SK-N-SH treated with all-trans-retinoic acid at 6 μM for 48 hours (cell line): ENCODE measurements at regions not wholly inside any gene's neighbourhood (a gene's known extent, or its start where the extent isn't known, plus 50 kb on each side); places are given as distances from the start of the nearest gene placed in this dataset.

Source experiments
- ATAC-seq: fragments of 200-7000 bp; cut with Tn5 transposase; 3 replicates; pipeline ENCODE4 v1.9.1; 2020; ENCODE audit warnings: mild to moderate bottlenecking, moderate library complexity
- ARNTL ChIP-seq: fragments of 450-650 bp; formaldehyde crosslinking; IDR thresholded peaks from 2 replicates; pipeline ENCODE4 v1.5.0; 2020; ENCODE audit warnings: low read depth, mild to moderate bottlenecking, moderate library complexity, borderline replicate concordance
- CSDC2 ChIP-seq: fragments of 250-450 bp; sonication (Bioruptor Pico); IDR thresholded peaks from 2 replicates; pipeline ENCODE4 v1.5.0; 2020; ENCODE audit warnings: mild to moderate bottlenecking, moderate library complexity
- ESRRG ChIP-seq: fragments of 250-450 bp; sonication (Bioruptor Pico); IDR thresholded peaks from 2 replicates; pipeline ENCODE4 v1.6.1; 2021; ENCODE audit warnings: mild to moderate bottlenecking
- GLIS3 ChIP-seq: fragments of 250-450 bp; sonication (Bioruptor Pico); IDR thresholded peaks from 2 replicates; pipeline ENCODE4 v1.5.0; 2020; ENCODE audit warnings: mild to moderate bottlenecking, moderate library complexity
- ISL1 ChIP-seq: fragments of 250-450 bp; sonication (Bioruptor Pico); IDR thresholded peaks from 2 replicates; pipeline ENCODE4 v2.1.2; 2022; ENCODE audit warnings: mild to moderate bottlenecking, moderate library complexity
- OSR1 ChIP-seq: fragments of 250-450 bp; sonication (Bioruptor Pico); IDR thresholded peaks from 2 replicates; pipeline ENCODE4 v1.8.0; 2022; ENCODE audit warnings: moderate library complexity, mild to moderate bottlenecking, inconsistent platforms
- PPARA ChIP-seq: fragments of 250-450 bp; sonication (Bioruptor Pico); IDR thresholded peaks from 2 replicates; pipeline ENCODE4 v1.5.0; 2020; ENCODE audit warnings: mild to moderate bottlenecking, borderline replicate concordance
- RARB ChIP-seq: fragments of 250-450 bp; sonication (Bioruptor Pico); IDR thresholded peaks from 2 replicates; pipeline ENCODE4 v1.8.0; 2021; ENCODE audit warnings: mild to moderate bottlenecking, moderate library complexity
- SNAI2 ChIP-seq: fragments of 250-450 bp; sonication (Bioruptor Pico); IDR thresholded peaks from 2 replicates; pipeline ENCODE4 v1.5.0; 2020; ENCODE audit warnings: mild to moderate bottlenecking, moderate library complexity
- TCF4 ChIP-seq: fragments of 250-450 bp; sonication (Bioruptor Pico); IDR thresholded peaks from 2 replicates; pipeline ENCODE4 v1.8.0; 2021; ENCODE audit warnings: mild to moderate bottlenecking, moderate library complexity, borderline replicate concordance
- TOX ChIP-seq: fragments of 250-450 bp; sonication (Bioruptor Pico); IDR thresholded peaks from 2 replicates; pipeline ENCODE4 v1.8.0; 2021; ENCODE audit warnings: mild to moderate bottlenecking, moderate library complexity, borderline replicate concordance
- ZC3H10 ChIP-seq: fragments of 250-450 bp; sonication (Bioruptor Pico); IDR thresholded peaks from 2 replicates; pipeline ENCODE4 v1.5.1; 2021; ENCODE audit warnings: mild to moderate bottlenecking, moderate library complexity
- ZFP3 ChIP-seq: fragments of 250-450 bp; sonication (Bioruptor Pico); IDR thresholded peaks from 2 replicates; pipeline ENCODE4 v1.5.0; 2020; ENCODE audit warnings: mild to moderate bottlenecking, moderate library complexity
- ZFP30 ChIP-seq: fragments of 450-650 bp; formaldehyde crosslinking; IDR thresholded peaks from 2 replicates; pipeline ENCODE4 v1.5.0; 2022; ENCODE audit warnings: mild to moderate bottlenecking, moderate library complexity
- ZNF565 ChIP-seq: fragments of 450-650 bp; formaldehyde crosslinking; conservative IDR thresholded peaks from 2 replicates; pipeline ENCODE4 v1.5.0; 2020; ENCODE audit warnings: low read depth, mild to moderate bottlenecking, moderate library complexity
- ZNF70 ChIP-seq: fragments of 450-650 bp; formaldehyde crosslinking; IDR thresholded peaks from 2 replicates; pipeline ENCODE4 v1.5.0; 2020; ENCODE audit warnings: mild to moderate bottlenecking, moderate library complexity
- ZNF8 ChIP-seq: fragments of 450-650 bp; formaldehyde crosslinking; IDR thresholded peaks from 2 replicates; pipeline ENCODE4 v1.5.0; 2020; ENCODE audit warnings: mild to moderate bottlenecking, moderate library complexity
- TF ChIP-seq, protein P1 (sequence below): fragments of 250-450 bp; sonication (Bioruptor Pico); IDR thresholded peaks from 2 replicates; pipeline ENCODE4 v1.8.0; 2020; ENCODE audit warnings: mild to moderate bottlenecking, moderate library complexity, borderline replicate concordance
- TF ChIP-seq, protein P2 (sequence below): fragments of 250-450 bp; sonication (Bioruptor Pico); IDR thresholded peaks from 2 replicates; pipeline ENCODE4 v1.5.1; 2020; ENCODE audit warnings: low read depth, mild to moderate bottlenecking, moderate library complexity
- TF ChIP-seq, protein P3 (sequence below): fragments of 250-450 bp; sonication (Bioruptor Pico); IDR thresholded peaks from 2 replicates; pipeline ENCODE4 v1.5.0; 2020; ENCODE audit warnings: mild to moderate bottlenecking, moderate library complexity
- TF ChIP-seq, protein P4 (sequence below): fragments of 250-450 bp; sonication (Bioruptor Pico); IDR thresholded peaks from 2 replicates; pipeline ENCODE4 v1.5.1; 2021; ENCODE audit warnings: mild to moderate bottlenecking, moderate library complexity

DNA sequence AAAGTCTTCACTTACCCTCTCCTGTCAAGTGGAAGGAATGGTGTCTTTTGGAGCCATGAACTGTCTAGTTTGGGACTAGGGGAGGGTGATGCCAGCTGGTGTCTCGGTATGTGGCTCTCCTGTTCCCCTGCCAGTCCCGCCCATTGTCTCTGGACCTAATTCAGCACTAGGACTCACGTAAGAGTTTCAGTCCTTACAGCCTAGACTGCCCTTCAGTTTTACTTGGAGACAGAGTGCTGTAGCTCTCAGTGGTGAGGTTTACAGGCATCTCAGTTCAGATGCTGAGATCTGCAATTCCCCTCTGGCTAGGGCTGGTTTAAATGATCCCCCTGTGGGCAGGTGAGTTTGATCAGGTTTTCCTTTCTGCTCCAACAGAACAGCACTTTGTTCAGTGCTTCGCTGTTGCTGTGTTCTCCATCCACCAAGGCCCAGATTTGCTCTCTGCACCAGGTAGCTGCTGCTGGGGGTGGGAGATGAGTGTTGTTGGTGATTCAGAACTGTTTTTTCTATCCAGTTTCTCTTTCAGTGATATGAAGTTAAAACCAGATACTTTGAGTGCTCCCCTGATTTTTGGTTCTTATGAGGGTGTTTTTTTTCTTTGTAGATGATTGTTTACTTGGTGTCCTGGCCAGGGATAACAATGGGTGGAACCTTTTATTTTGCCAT is 198.3 kb upstream of the RNPC3 start:
- ATAC-seq: no peak
- TF ChIP-seq CSDC2 (CRISPR knock-in tag) (no peak), ZNF70 (CRISPR knock-in tag) (no peak), ESRRG (no peak), OSR1 (no peak), ZC3H10 (CRISPR knock-in tag) (no peak)

DNA sequence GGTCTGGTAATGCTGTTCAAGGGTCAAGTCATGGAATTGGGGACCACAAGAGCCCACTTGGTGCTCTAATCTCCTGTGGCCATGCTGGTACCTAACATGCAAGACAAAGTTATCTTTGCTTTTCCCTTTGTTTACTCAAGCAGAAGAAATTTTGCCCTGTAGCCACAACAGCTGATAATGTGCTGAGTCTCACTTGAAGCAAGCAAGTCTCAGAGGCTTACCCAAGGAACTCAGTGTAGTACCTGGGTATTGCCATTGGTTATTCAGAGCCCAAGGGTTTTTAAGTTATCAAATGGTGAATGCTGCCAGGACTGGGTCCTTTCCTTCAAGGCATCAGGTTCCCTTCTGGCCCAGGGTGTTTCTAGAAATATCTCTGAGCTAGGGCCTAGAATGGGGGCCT is 198.9 kb upstream of the RNPC3 start:
- ATAC-seq: no peak
- no peak for TF ChIP-seq RARB (CRISPR knock-in tag)
- no peak for TF ChIP-seq ISL1
- TF ChIP-seq, protein P1, sequence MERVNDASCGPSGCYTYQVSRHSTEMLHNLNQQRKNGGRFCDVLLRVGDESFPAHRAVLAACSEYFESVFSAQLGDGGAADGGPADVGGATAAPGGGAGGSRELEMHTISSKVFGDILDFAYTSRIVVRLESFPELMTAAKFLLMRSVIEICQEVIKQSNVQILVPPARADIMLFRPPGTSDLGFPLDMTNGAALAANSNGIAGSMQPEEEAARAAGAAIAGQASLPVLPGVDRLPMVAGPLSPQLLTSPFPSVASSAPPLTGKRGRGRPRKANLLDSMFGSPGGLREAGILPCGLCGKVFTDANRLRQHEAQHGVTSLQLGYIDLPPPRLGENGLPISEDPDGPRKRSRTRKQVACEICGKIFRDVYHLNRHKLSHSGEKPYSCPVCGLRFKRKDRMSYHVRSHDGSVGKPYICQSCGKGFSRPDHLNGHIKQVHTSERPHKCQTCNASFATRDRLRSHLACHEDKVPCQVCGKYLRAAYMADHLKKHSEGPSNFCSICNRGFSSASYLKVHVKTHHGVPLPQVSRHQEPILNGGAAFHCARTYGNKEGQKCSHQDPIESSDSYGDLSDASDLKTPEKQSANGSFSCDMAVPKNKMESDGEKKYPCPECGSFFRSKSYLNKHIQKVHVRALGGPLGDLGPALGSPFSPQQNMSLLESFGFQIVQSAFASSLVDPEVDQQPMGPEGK: no peak
- TF ChIP-seq OSR1: no peak
- TF ChIP-seq, protein P2, sequence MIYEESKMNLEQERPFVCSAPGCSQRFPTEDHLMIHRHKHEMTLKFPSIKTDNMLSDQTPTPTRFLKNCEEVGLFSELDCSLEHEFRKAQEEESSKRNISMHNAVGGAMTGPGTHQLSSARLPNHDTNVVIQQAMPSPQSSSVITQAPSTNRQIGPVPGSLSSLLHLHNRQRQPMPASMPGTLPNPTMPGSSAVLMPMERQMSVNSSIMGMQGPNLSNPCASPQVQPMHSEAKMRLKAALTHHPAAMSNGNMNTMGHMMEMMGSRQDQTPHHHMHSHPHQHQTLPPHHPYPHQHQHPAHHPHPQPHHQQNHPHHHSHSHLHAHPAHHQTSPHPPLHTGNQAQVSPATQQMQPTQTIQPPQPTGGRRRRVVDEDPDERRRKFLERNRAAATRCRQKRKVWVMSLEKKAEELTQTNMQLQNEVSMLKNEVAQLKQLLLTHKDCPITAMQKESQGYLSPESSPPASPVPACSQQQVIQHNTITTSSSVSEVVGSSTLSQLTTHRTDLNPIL (CRISPR knock-in tag): no peak
- TF ChIP-seq ZNF565: no peak
- TF ChIP-seq, protein P3, sequence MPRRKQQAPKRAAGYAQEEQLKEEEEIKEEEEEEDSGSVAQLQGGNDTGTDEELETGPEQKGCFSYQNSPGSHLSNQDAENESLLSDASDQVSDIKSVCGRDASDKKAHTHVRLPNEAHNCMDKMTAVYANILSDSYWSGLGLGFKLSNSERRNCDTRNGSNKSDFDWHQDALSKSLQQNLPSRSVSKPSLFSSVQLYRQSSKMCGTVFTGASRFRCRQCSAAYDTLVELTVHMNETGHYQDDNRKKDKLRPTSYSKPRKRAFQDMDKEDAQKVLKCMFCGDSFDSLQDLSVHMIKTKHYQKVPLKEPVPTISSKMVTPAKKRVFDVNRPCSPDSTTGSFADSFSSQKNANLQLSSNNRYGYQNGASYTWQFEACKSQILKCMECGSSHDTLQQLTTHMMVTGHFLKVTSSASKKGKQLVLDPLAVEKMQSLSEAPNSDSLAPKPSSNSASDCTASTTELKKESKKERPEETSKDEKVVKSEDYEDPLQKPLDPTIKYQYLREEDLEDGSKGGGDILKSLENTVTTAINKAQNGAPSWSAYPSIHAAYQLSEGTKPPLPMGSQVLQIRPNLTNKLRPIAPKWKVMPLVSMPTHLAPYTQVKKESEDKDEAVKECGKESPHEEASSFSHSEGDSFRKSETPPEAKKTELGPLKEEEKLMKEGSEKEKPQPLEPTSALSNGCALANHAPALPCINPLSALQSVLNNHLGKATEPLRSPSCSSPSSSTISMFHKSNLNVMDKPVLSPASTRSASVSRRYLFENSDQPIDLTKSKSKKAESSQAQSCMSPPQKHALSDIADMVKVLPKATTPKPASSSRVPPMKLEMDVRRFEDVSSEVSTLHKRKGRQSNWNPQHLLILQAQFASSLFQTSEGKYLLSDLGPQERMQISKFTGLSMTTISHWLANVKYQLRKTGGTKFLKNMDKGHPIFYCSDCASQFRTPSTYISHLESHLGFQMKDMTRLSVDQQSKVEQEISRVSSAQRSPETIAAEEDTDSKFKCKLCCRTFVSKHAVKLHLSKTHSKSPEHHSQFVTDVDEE: no peak
- TF ChIP-seq ZNF70 (CRISPR knock-in tag): no peak
- TF ChIP-seq ZFP30 (CRISPR knock-in tag): no peak

DNA sequence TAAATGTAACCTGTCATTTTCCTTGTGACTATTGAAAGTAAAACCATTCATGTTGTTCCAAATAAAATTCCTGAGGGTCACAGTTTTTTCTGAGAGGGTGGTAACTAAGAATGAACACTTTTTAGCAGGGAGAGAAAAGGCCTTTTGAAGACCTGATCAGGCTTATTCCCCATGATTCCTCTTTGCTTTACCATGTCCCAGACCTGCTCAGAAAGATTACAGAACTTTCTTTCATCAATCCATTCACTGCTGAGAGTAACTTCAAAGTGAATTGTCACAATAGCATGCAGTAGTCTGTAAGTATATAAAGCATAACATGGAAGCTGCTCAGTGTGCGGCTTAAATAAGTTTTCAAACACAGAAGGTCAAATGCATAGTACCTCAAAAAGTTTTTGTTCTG is 201.5 kb upstream of the COL11A1 start:
- no peak for ATAC-seq

More for the DNA sequence above, 201.5 kb upstream of the COL11A1 start:
- no peak for TF ChIP-seq TOX
- TF ChIP-seq ZC3H10 (CRISPR knock-in tag): no peak
- no peak for TF ChIP-seq ZFP30 (CRISPR knock-in tag)
- no peak for TF ChIP-seq ISL1
- TF ChIP-seq ZNF565: no peak
- TF ChIP-seq ESRRG: no peak
- TF ChIP-seq RARB (CRISPR knock-in tag): no peak
- TF ChIP-seq, protein P2 (CRISPR knock-in tag): no peak
- no peak for TF ChIP-seq ZNF70 (CRISPR knock-in tag)
- no peak for TF ChIP-seq SNAI2 (CRISPR knock-in tag)
- no peak for TF ChIP-seq ZNF8 (CRISPR knock-in tag)
- no peak for TF ChIP-seq TCF4 (CRISPR knock-in tag)
- no peak for TF ChIP-seq ARNTL
- no peak for TF ChIP-seq GLIS3 (CRISPR knock-in tag)
- TF ChIP-seq, protein P3: no peak
- TF ChIP-seq, protein P4, sequence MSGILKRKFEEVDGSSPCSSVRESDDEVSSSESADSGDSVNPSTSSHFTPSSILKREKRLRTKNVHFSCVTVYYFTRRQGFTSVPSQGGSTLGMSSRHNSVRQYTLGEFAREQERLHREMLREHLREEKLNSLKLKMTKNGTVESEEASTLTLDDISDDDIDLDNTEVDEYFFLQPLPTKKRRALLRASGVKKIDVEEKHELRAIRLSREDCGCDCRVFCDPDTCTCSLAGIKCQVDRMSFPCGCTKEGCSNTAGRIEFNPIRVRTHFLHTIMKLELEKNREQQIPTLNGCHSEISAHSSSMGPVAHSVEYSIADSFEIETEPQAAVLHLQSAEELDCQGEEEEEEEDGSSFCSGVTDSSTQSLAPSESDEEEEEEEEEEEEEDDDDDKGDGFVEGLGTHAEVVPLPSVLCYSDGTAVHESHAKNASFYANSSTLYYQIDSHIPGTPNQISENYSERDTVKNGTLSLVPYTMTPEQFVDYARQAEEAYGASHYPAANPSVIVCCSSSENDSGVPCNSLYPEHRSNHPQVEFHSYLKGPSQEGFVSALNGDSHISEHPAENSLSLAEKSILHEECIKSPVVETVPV: no peak
- TF ChIP-seq CSDC2 (CRISPR knock-in tag): no peak
- TF ChIP-seq PPARA (CRISPR knock-in tag): no peak
- TF ChIP-seq ZFP3: no peak
